A549 (cell line): ENCODE measurements at regions not wholly inside any gene's neighbourhood (a gene's known extent, or its start where the extent isn't known, plus 50 kb on each side); places are given as distances from the start of the nearest gene placed in this dataset.

ENCODE experiments used
- ATAC-seq, 2 experiments: fragments of 200-7000 bp in 1 of 2; fragments of >200 bp in 1 of 2; cut with Nextera tagmentation in 1 of 2; cut with Tn5 transposase in 1 of 2; 3 replicates each; pipeline versions ENCODE4 v1.8.0 to v1.9.1; 2018 to 2020; ENCODE audit warnings: mild to moderate bottlenecking in 1 of 2, moderate library complexity in 1 of 2
- CTCF ChIA-PET: fragments of 300-600 bp; sonication (Branson Sonifier 250); formaldehyde crosslinking; extraction: SDS; loops from one replicate; lab custom pipeline; 2021; ENCODE audit warnings: antibody characterized with exemption, inconsistent platforms; lab: Yijun Ruan, JAX
- POLR2A ChIA-PET: fragments of 350-600 bp; formaldehyde crosslinking; extraction: SDS; loops from one replicate; lab custom pipeline; 2021; ENCODE audit warnings: antibody characterized with exemption, inconsistent platforms; lab: Yijun Ruan, JAX
- DNase-seq, 2 experiments: peaks; one replicate each; pipeline versions ENCODE4 v3.0.0 to v3.0.0-alpha.2; 2011 to 2016; ENCODE audit warnings: low read depth in 1 of 2, low spot score in 1 of 2
- FAIRE-seq: peaks from 2 replicates; lab custom pipeline; 2011; peaks lifted over from hg19 to GRCh38; lab: Jason Lieb, UNC
- H3K27ac ChIP-seq, 2 experiments: fragments of >200 bp; sonication (Bioruptor Twin); formaldehyde crosslinking; 3 replicates each; pipeline ENCODE4 v1.5.1; 2016 to 2017
- H3K4me1 ChIP-seq: fragments of >200 bp; sonication (Bioruptor Twin); formaldehyde crosslinking; 3 replicates; pipeline ENCODE4 v1.6.1; 2016
- H3K4me2 ChIP-seq: fragments of >200 bp; sonication (Bioruptor Twin); formaldehyde crosslinking; 3 replicates; pipeline ENCODE4 v1.6.1; 2016
- H3K4me3 ChIP-seq: fragments of >200 bp; sonication (Bioruptor Twin); formaldehyde crosslinking; 3 replicates; pipeline ENCODE4 v1.5.1; 2016
- H3K9me3 ChIP-seq: fragments of >200 bp; sonication (Bioruptor Twin); formaldehyde crosslinking; 3 replicates; pipeline ENCODE4 v1.6.1; 2016
- CBX8 ChIP-seq: fragments of 200-600 bp; sonication (generic); IDR thresholded peaks from 2 replicates; pipeline ENCODE4 v1.6.1; 2016
- CEBPB ChIP-seq, 2 experiments: fragments of >200 bp in 1 of 2; sonication (Bioruptor Twin) in 1 of 2; formaldehyde crosslinking in 1 of 2; IDR thresholded peaks; 2 replicates each; pipeline ENCODE4 v1.6.1; 2012 to 2016
- CHD2 ChIP-seq: fragments of 150-350 bp; IDR thresholded peaks from 2 replicates; pipeline ENCODE4 v1.6.1; 2014; ENCODE audit warnings: low read length; ENCODE audit not compliant: partially characterized antibody
- CHD4 ChIP-seq: fragments of 200-600 bp; sonication (generic); IDR thresholded peaks from 2 replicates; pipeline ENCODE4 v1.6.1; 2016; ENCODE audit warnings: antibody characterized with exemption, mild to moderate bottlenecking, borderline replicate concordance
- EHF ChIP-seq: fragments of 250-450 bp; sonication (Bioruptor Pico); IDR thresholded peaks from 2 replicates; pipeline ENCODE4 v1.5.0; 2020; ENCODE audit warnings: mild to moderate bottlenecking
- FOSB ChIP-seq: fragments of 250-450 bp; sonication (Bioruptor Pico); IDR thresholded peaks from 2 replicates; pipeline ENCODE4 v1.5.0; 2020; ENCODE audit warnings: mild to moderate bottlenecking, moderate library complexity
- FOSL2 ChIP-seq, 2 experiments: fragments of 450-650 bp in 1 of 2; fragments of >200 bp in 1 of 2; sonication (Bioruptor Twin) in 1 of 2; formaldehyde crosslinking; IDR thresholded peaks; 2 replicates each; pipeline versions ENCODE4 v1.5.0 to v1.6.1; 2016 to 2020; ENCODE audit warnings: mild to moderate bottlenecking in 1 of 2, moderate library complexity in 1 of 2
- FOXS1 ChIP-seq: fragments of 250-450 bp; sonication (Bioruptor Pico); IDR thresholded peaks from 2 replicates; pipeline ENCODE4 v1.5.0; 2020; ENCODE audit warnings: mild to moderate bottlenecking, moderate library complexity
- GATA3 ChIP-seq: IDR thresholded peaks from 2 replicates; pipeline ENCODE4 v1.6.1; 2012; ENCODE audit warnings: borderline replicate concordance
- HES2 ChIP-seq: fragments of >200 bp; sonication (Bioruptor Twin); formaldehyde crosslinking; IDR thresholded peaks from 2 replicates; pipeline ENCODE4 v1.6.1; 2016
- HOXA7 ChIP-seq: fragments of 250-450 bp; sonication (Bioruptor Pico); IDR thresholded peaks from 2 replicates; pipeline ENCODE4 v1.5.0; 2020; ENCODE audit warnings: mild to moderate bottlenecking, moderate library complexity
- HOXB5 ChIP-seq: fragments of 250-450 bp; sonication (Bioruptor Pico); IDR thresholded peaks from 2 replicates; pipeline ENCODE4 v1.5.0; 2020; ENCODE audit warnings: mild to moderate bottlenecking, moderate library complexity
- JUN ChIP-seq, 2 experiments: fragments of >200 bp; sonication (Bioruptor Twin); formaldehyde crosslinking; IDR thresholded peaks; 2 replicates in 1 of 2; 3 replicates in 1 of 2; pipeline ENCODE4 v1.6.1; 2016 to 2017
- JUNB ChIP-seq: fragments of >200 bp; sonication (Bioruptor Twin); formaldehyde crosslinking; IDR thresholded peaks from 2 replicates; pipeline ENCODE4 v1.6.1; 2016
- KDM1A ChIP-seq: fragments of 200-600 bp; sonication (generic); IDR thresholded peaks from 2 replicates; pipeline ENCODE4 v1.6.1; 2016; ENCODE audit warnings: low read depth, mild to moderate bottlenecking
- NPAS2 ChIP-seq: fragments of 250-450 bp; sonication (Bioruptor Pico); IDR thresholded peaks from 2 replicates; pipeline ENCODE4 v1.8.0; 2022; ENCODE audit warnings: mild to moderate bottlenecking, moderate library complexity, borderline replicate concordance
- NR3C1 ChIP-seq: fragments of >200 bp; sonication (Bioruptor Twin); formaldehyde crosslinking; IDR thresholded peaks from 3 replicates; pipeline ENCODE4 v1.6.1; 2017
- PHF8 ChIP-seq: fragments of 200-600 bp; sonication (generic); IDR thresholded peaks from 2 replicates; pipeline ENCODE4 v1.6.1; 2016; ENCODE audit warnings: low read depth, mild to moderate bottlenecking, antibody characterized with exemption, moderate library complexity, borderline replicate concordance
- POLR2A ChIP-seq: IDR thresholded peaks from 2 replicates; pipeline ENCODE4 v1.6.1; 2012; ENCODE audit warnings: mild to moderate bottlenecking, low read length
- REST ChIP-seq: fragments of 200-600 bp; sonication (generic); IDR thresholded peaks from 2 replicates; pipeline ENCODE4 v1.6.1; 2016; ENCODE audit warnings: antibody characterized with exemption, mild to moderate bottlenecking, moderate library complexity
- RFX5 ChIP-seq: fragments of 450-650 bp; IDR thresholded peaks from 2 replicates; pipeline ENCODE4 v1.7.1; 2014; ENCODE audit warnings: antibody characterized with exemption, mild to moderate bottlenecking, moderate library complexity
- SMC3 ChIP-seq: fragments of >200 bp; sonication (Bioruptor Twin); formaldehyde crosslinking; IDR thresholded peaks from 3 replicates; pipeline ENCODE4 v1.6.1; 2018; ENCODE audit warnings: inconsistent platforms
- ZC3H11A ChIP-seq: fragments of 450-650 bp; IDR thresholded peaks from 2 replicates; pipeline ENCODE4 v1.6.1; 2014; ENCODE audit warnings: antibody characterized with exemption, mild to moderate bottlenecking
- ZNF302 ChIP-seq: fragments of 250-450 bp; sonication (Bioruptor Pico); IDR thresholded peaks from 2 replicates; pipeline ENCODE4 v1.9.0; 2021; ENCODE audit warnings: inconsistent platforms, mild to moderate bottlenecking, moderate library complexity
- ZSCAN20 ChIP-seq: fragments of 250-450 bp; sonication (Bioruptor Pico); IDR thresholded peaks from 2 replicates; pipeline ENCODE4 v1.8.0; 2022; ENCODE audit warnings: mild to moderate bottlenecking, moderate library complexity
- WGBS: methylation state at CpG from one replicate; pipeline ENCODE4 v1.1.6; 2017; ENCODE audit errors: missing lambda C conversion rate; 5-methylcytosine and 5-hydroxymethylcytosine counted together
- TF ChIP-seq, protein P1 (sequence below): fragments of 250-450 bp; sonication (Bioruptor Pico); IDR thresholded peaks from 2 replicates; pipeline ENCODE4 v1.5.0; 2020; ENCODE audit warnings: low read depth, mild to moderate bottlenecking, moderate library complexity
- TF ChIP-seq, protein P2 (sequence below): fragments of 150-350 bp; IDR thresholded peaks from 2 replicates; pipeline ENCODE4 v1.6.1; 2014; ENCODE audit warnings: low read depth, mild to moderate bottlenecking, low read length

DNA sequence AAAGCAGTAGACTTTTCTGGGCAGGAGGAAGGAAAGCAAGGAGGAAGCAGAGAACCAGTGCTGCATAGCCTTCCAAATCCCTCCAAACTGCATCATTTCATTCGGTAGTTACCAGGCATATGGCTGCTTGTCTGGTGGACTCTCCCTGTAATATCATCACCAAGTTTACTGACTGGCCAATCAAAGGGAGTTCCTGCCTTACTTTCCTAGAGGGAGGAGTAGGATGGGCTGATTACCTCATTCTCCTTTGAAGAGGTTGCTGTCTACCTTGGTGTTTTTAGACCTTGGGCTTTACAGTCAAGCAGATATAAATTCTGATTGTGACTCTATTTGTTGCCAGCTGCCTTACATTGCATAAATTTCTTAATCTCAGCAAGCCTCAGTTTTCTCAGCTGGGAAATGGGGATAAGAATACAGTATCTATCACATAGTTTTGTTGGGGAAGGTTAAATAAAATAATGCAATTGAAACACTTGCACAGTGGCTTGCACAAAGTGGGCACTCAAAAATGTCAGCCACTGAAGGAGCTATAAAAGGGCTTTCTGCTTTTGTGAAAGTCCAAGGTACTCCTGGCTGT, 297.3 kb upstream of the PROX1 start:
- ATAC-seq (no peak), FAIRE-seq (no peak), DNase-seq (no peak)
- H3K4me1 ChIP-seq, result no peaks in the 10 kb centered on the region
- H3K4me3 ChIP-seq, result no peak overlapping the region
- TF ChIP-seq JUN (IDR thresholded peaks at IDR 0.05) (no peak), CHD2 (no peak), ZSCAN20 (CRISPR knock-in tag) (no peak), JUNB (no peak), POLR2A (no peak), HOXB5 (CRISPR knock-in tag) (no peak), NPAS2 (no peak), ZNF302 (CRISPR knock-in tag) (no peak), RFX5 (no peak), FOXS1 (CRISPR knock-in tag) (no peak), FOSB (no peak), KDM1A (no peak), REST (no peak), ZC3H11A (no peak), CEBPB (IDR thresholded peaks at IDR 0.05) (no peak), GATA3 (no peak)
- TF ChIP-seq, protein P1, sequence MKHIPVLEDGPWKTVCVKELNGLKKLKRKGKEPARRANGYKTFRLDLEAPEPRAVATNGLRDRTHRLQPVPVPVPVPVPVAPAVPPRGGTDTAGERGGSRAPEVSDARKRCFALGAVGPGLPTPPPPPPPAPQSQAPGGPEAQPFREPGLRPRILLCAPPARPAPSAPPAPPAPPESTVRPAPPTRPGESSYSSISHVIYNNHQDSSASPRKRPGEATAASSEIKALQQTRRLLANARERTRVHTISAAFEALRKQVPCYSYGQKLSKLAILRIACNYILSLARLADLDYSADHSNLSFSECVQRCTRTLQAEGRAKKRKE, result no peak
- H3K9me3 ChIP-seq, result no peaks in the 10 kb centered on the region
- H3K4me2 ChIP-seq, result no peak overlapping the region
- ChIA-PET CTCF (no interaction called here), POLR2A (no interaction called here)
- 11% methylated on average over 1 of the region's 1 CpG for WGBS
- no peak overlapping the region for H3K27ac ChIP-seq

GRCh38 chr1:213692321-213692720, 295.5 kb upstream of the PROX1 start:
- FAIRE-seq, result no peak
- ChIA-PET POLR2A (no interaction called here), CTCF (no interaction called here)
- no peaks in the 10 kb centered on the region for H3K9me3 ChIP-seq
- no peak overlapping the region for H3K4me2 ChIP-seq
- H3K4me1 ChIP-seq, result no peaks in the 10 kb centered on the region
- no peak overlapping the region for H3K27ac ChIP-seq
- TF ChIP-seq NR3C1 (no peak), SMC3 (no peak), HOXA7 (CRISPR knock-in tag) (no peak), PHF8 (no peak), FOSL2 (IDR thresholded peaks at IDR 0.05) (no peak), FOSL2 (CRISPR knock-in tag; IDR thresholded peaks at IDR 0.05) (no peak), CBX8 (no peak), EHF (CRISPR knock-in tag) (no peak), HES2 (no peak), CHD4 (no peak), ZSCAN20 (CRISPR knock-in tag) (no peak), FOXS1 (CRISPR knock-in tag) (no peak), HOXB5 (CRISPR knock-in tag) (no peak)
- TF ChIP-seq, protein P2, sequence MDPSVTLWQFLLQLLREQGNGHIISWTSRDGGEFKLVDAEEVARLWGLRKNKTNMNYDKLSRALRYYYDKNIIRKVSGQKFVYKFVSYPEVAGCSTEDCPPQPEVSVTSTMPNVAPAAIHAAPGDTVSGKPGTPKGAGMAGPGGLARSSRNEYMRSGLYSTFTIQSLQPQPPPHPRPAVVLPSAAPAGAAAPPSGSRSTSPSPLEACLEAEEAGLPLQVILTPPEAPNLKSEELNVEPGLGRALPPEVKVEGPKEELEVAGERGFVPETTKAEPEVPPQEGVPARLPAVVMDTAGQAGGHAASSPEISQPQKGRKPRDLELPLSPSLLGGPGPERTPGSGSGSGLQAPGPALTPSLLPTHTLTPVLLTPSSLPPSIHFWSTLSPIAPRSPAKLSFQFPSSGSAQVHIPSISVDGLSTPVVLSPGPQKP, result no peak
- H3K4me3 ChIP-seq, result no peak overlapping the region
- no peak for DNase-seq
- WGBS, result 35% methylated on average over 4 of the region's 4 CpGs
- no peak for ATAC-seq
